DOHH2 (cell line): ENCODE measurements at regions not wholly inside any gene's neighbourhood (a gene's known extent, or its start where the extent isn't known, plus 50 kb on each side); places are given as distances from the start of the nearest gene placed in this dataset.

Source experiments
- H3F3A ChIP-seq: fragments of 200-600 bp; sonication (generic), shearing (Covaris generic); 2 replicates; pipeline ENCODE4 v1.6.0; 2016; ENCODE audit warnings: antibody characterized with exemption, mild to moderate bottlenecking; ENCODE audit not compliant: control insufficient read depth, insufficient read depth
- H3K27ac ChIP-seq: fragments of 200-600 bp; sonication (generic); 2 replicates; pipeline ENCODE4 v1.5.1; 2014; ENCODE audit warnings: low read depth, mild to moderate bottlenecking, low read length, moderate library complexity
- H3K27me3 ChIP-seq: fragments of 200-600 bp; sonication (generic); 2 replicates; pipeline ENCODE4 v1.6.1; 2014; ENCODE audit warnings: mild to moderate bottlenecking, low read length, mixed read lengths; ENCODE audit not compliant: control insufficient read depth
- H3K36me3 ChIP-seq: fragments of 200-600 bp; sonication (generic); 2 replicates; pipeline ENCODE4 v1.6.1; 2014; ENCODE audit warnings: mild to moderate bottlenecking, low read length, moderate library complexity, mixed read lengths; ENCODE audit not compliant: control insufficient read depth
- H3K4me1 ChIP-seq: fragments of 200-600 bp; sonication (generic); 2 replicates; pipeline ENCODE4 v1.6.1; 2014; ENCODE audit warnings: mild to moderate bottlenecking, low read length, mixed read lengths; ENCODE audit not compliant: control insufficient read depth
- H3K4me2 ChIP-seq: fragments of 200-600 bp; sonication (generic); 2 replicates; pipeline ENCODE4 v1.6.0; 2014; ENCODE audit warnings: mild to moderate bottlenecking, low read length, moderate library complexity
- H3K4me3 ChIP-seq: fragments of 200-600 bp; sonication (generic); 2 replicates; pipeline ENCODE4 v1.5.1; 2014; ENCODE audit warnings: mild to moderate bottlenecking, low read length, mixed read lengths
- H3K79me2 ChIP-seq: fragments of 200-600 bp; sonication (generic); 2 replicates; pipeline ENCODE4 v1.6.1; 2014; ENCODE audit warnings: mild to moderate bottlenecking, low read length, mixed read lengths; ENCODE audit not compliant: control insufficient read depth
- H3K9me2 ChIP-seq: fragments of 200-600 bp; sonication (generic); replicated peaks from 2 replicates; pipeline ENCODE4 v1.6.1; 2014; ENCODE audit warnings: mild to moderate bottlenecking, low read length, mixed read lengths; ENCODE audit not compliant: control insufficient read depth
- H3K9me3 ChIP-seq: fragments of 200-600 bp; sonication (generic); 2 replicates; pipeline ENCODE4 v1.6.1; 2014; ENCODE audit warnings: antibody characterized with exemption, low read length, mixed read lengths; ENCODE audit not compliant: control insufficient read depth, insufficient read depth
- H4K20me1 ChIP-seq: fragments of 200-600 bp; sonication (generic); 2 replicates; pipeline ENCODE4 v1.6.0; 2014; ENCODE audit warnings: low read depth, mild to moderate bottlenecking, antibody characterized with exemption, low read length, moderate library complexity; ENCODE audit not compliant: control insufficient read depth, insufficient read depth
- EZH2phosphoT487 ChIP-seq: fragments of 200-600 bp; sonication (generic); IDR thresholded peaks from 2 replicates; pipeline ENCODE4 v1.6.1; 2017; ENCODE audit warnings: borderline replicate concordance, mild to moderate bottlenecking, antibody characterized with exemption, low read length, moderate library complexity, mixed read lengths
- TF ChIP-seq, protein P1 (sequence below): fragments of 200-600 bp; sonication (generic); IDR thresholded peaks from one replicate; pipeline ENCODE4 v1.5.1; 2014; ENCODE audit warnings: antibody characterized with exemption, mild to moderate bottlenecking, low read depth, low read length; ENCODE audit not compliant: poor library complexity, severe bottlenecking

DNA sequence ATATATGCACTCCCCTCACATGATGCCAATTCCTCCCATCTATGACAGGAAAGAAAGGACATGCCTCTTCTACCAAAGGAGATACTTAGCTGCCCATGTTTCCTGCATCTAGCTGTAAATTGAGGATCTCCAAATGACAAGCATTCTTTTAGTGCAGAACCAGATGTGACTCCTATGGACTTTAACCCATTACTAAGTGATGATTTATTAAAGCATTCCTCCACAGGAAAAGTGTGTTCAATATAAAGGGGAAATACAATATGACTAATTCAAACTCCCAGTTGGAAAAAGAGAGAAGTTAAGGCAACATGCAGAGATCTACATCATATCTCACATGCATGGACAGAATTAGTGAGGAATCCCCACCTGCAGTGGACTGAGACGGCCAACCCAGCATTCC, 221.3 kb downstream of the FAM76B start:
- Histone ChIP-seq H4K20me1 (no peaks in the 10 kb centered on the region), H3K4me1 (no peaks in the 10 kb centered on the region), H3K4me2 (no peak overlapping the region), H3K9me3 (peaks cover 5% of the 10 kb centered on the region; the same call in 1 of the 2 replicates), H3F3A (no peaks in the 10 kb centered on the region), H3K4me3 (no peak overlapping the region), H3K27me3 (no peaks in the 10 kb centered on the region), H3K27ac (no peak overlapping the region), H3K9me2 (no peaks in the 10 kb centered on the region), H3K36me3 (no peaks in the 10 kb centered on the region), H3K79me2 (no peaks in the 10 kb centered on the region)
- TF ChIP-seq EZH2phosphoT487: no peak
- TF ChIP-seq, protein P1, sequence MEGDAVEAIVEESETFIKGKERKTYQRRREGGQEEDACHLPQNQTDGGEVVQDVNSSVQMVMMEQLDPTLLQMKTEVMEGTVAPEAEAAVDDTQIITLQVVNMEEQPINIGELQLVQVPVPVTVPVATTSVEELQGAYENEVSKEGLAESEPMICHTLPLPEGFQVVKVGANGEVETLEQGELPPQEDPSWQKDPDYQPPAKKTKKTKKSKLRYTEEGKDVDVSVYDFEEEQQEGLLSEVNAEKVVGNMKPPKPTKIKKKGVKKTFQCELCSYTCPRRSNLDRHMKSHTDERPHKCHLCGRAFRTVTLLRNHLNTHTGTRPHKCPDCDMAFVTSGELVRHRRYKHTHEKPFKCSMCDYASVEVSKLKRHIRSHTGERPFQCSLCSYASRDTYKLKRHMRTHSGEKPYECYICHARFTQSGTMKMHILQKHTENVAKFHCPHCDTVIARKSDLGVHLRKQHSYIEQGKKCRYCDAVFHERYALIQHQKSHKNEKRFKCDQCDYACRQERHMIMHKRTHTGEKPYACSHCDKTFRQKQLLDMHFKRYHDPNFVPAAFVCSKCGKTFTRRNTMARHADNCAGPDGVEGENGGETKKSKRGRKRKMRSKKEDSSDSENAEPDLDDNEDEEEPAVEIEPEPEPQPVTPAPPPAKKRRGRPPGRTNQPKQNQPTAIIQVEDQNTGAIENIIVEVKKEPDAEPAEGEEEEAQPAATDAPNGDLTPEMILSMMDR: no peak

DNA sequence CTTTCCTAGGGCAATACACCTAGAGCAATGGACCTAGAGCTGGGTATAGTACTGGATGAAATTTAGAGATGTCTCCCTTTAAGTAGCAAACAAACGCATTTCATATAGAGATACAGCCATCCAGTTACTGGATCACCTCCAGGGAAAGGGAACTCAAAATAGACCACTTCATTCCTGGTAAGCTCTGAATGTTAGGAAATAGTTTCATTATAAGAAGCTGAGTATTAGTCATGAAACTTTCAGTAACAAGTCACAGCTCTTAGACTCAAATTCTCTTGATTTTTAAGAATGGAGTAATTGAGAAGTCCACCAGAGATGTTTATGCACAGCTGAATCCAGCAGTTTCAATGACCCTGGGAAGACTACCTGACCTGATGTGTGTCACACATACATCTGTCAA, 221.9 kb downstream of the FAM76B start:
- Histone ChIP-seq H3K27me3 (no peaks in the 10 kb centered on the region), H3K79me2 (no peaks in the 10 kb centered on the region), H3K9me3 (peaks cover 5% of the 10 kb centered on the region; the same call in 1 of the 2 replicates), H3K4me1 (no peaks in the 10 kb centered on the region), H3K4me2 (no peak overlapping the region), H3K36me3 (no peaks in the 10 kb centered on the region), H3F3A (no peaks in the 10 kb centered on the region), H4K20me1 (no peaks in the 10 kb centered on the region), H3K27ac (no peak overlapping the region), H3K4me3 (no peak overlapping the region), H3K9me2 (no peaks in the 10 kb centered on the region)
- no peak for TF ChIP-seq EZH2phosphoT487
- TF ChIP-seq, protein P1: no peak

DNA sequence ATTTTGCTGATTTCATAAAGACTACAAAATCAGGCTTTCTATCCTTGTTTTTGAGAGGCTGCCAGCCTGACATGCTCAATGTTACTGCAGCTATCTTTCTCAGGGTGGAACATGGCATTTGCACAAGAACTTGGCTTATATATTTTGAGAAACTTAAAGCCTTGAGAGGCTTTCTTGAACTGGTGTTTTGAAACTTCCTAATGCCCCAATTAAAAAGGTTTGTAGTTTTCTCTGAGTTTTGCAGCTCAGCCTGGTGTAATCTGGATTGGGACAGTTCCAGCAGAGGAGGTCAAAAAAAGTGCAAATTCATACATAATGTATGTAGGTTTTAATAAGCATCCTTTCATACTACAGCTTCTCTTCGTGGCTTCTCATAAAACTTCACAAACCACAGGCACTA, 223.4 kb downstream of the FAM76B start:
- H3K79me2 ChIP-seq: no peaks in the 10 kb centered on the region
- H4K20me1 ChIP-seq: no peaks in the 10 kb centered on the region
- peaks cover 5% of the 10 kb centered on the region; the same call in 1 of the 2 replicates for H3K9me3 ChIP-seq
- no peaks in the 10 kb centered on the region for H3K27me3 ChIP-seq
- no peak overlapping the region for H3K4me3 ChIP-seq
- H3F3A ChIP-seq: no peaks in the 10 kb centered on the region
- no peaks in the 10 kb centered on the region for H3K36me3 ChIP-seq
- H3K4me1 ChIP-seq: no peaks in the 10 kb centered on the region
- H3K27ac ChIP-seq: no peak overlapping the region
- TF ChIP-seq, protein P1: no peak
- no peak for TF ChIP-seq EZH2phosphoT487
- no peak overlapping the region for H3K4me2 ChIP-seq
- H3K9me2 ChIP-seq: no peaks in the 10 kb centered on the region

DNA sequence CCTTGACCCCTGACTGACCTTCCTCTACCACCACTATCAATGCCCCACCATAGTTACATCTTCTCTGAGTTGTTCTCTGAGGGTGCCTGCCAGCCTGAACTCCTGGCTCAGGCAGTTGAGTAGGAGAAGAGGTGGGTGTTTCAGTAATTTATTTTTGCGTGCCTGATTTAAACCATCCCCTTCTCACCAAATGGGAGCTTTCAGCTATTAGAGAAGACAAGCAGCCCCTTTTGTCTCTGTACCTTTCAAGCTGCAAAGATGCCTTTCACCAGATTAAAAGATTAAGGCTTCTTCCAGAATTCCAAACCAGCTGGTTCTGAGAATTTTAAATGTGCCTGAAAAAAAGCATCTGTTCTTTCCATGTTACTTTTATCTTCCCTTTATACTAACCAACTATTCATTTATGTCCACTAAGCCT, 223.8 kb downstream of the FAM76B start:
- TF ChIP-seq EZH2phosphoT487: no peak
- TF ChIP-seq, protein P1: no peak
- no peaks in the 10 kb centered on the region for H3K36me3 ChIP-seq
- no peaks in the 10 kb centered on the region for H3F3A ChIP-seq
- H4K20me1 ChIP-seq: no peaks in the 10 kb centered on the region
- H3K27me3 ChIP-seq: no peaks in the 10 kb centered on the region
- H3K9me3 ChIP-seq: peaks cover 5% of the 10 kb centered on the region; the same call in 1 of the 2 replicates
- H3K4me1 ChIP-seq: no peaks in the 10 kb centered on the region
- no peak overlapping the region for H3K4me2 ChIP-seq
- H3K79me2 ChIP-seq: no peaks in the 10 kb centered on the region
- H3K4me3 ChIP-seq: no peak overlapping the region
- H3K9me2 ChIP-seq: no peaks in the 10 kb centered on the region
- no peak overlapping the region for H3K27ac ChIP-seq
